A673 (cell line): ENCODE measurements at regions not wholly inside any gene's neighbourhood (a gene's known extent, or its start where the extent isn't known, plus 50 kb on each side); places are given as distances from the start of the nearest gene placed in this dataset.

Experiments used
- BruUV-seq: library from RNA; stranded (reverse); fragments of 400-500 nt; replicated peaks from 2 replicates; lab custom pipeline; 2021; lab: Mats Ljungman, UMichigan
- CTCF ChIA-PET: fragments of 300-600 bp; sonication (Branson Sonifier 250); formaldehyde crosslinking; loops from one replicate; lab custom pipeline; 2022; ENCODE audit warnings: antibody characterized with exemption; lab: Charles Lee
- POLR2A ChIA-PET: fragments of 300-600 bp; sonication (Branson Sonifier 250); formaldehyde crosslinking; loops from one replicate; lab custom pipeline; 2022; ENCODE audit warnings: antibody characterized with exemption; ENCODE audit not compliant: low non-redundant PET; lab: Charles Lee
- DNase-seq: peaks from one replicate; pipeline ENCODE4 v3.0.0-alpha.2; 2015; ENCODE audit warnings: low spot score
- H3K27ac ChIP-seq: fragments of 200-600 bp; sonication (generic); 2 replicates; pipeline ENCODE4 v1.5.1; 2016; ENCODE audit warnings: mixed run types, low read depth, mild to moderate bottlenecking, mixed read lengths, antibody characterized with exemption, low read length; ENCODE audit not compliant: poor library complexity, severe bottlenecking
- H3K27me3 ChIP-seq: fragments of 200-600 bp; sonication (generic); replicated peaks from 2 replicates; pipeline ENCODE4 v1.6.1; 2017; ENCODE audit warnings: mixed run types, low read depth, mild to moderate bottlenecking, mixed read lengths, antibody characterized with exemption, low read length; ENCODE audit not compliant: insufficient read depth, poor library complexity
- H3K36me3 ChIP-seq: fragments of 200-600 bp; sonication (generic); 2 replicates; pipeline ENCODE4 v1.6.1; 2016; ENCODE audit warnings: mixed run types, mild to moderate bottlenecking, mixed read lengths, antibody characterized with exemption, low read length; ENCODE audit not compliant: insufficient read depth, poor library complexity, severe bottlenecking
- H3K4me1 ChIP-seq: fragments of 200-600 bp; sonication (generic); 2 replicates; pipeline ENCODE4 v1.6.1; 2017; ENCODE audit warnings: mixed run types, mild to moderate bottlenecking, mixed read lengths, antibody characterized with exemption, low read length; ENCODE audit not compliant: insufficient read depth, poor library complexity, severe bottlenecking
- H3K4me3 ChIP-seq: fragments of 200-600 bp; sonication (generic); 2 replicates; pipeline ENCODE4 v1.5.1; 2016; ENCODE audit warnings: low read depth, mixed run types, mild to moderate bottlenecking, mixed read lengths, low read length; ENCODE audit not compliant: poor library complexity, severe bottlenecking
- H3K9me3 ChIP-seq: fragments of 200-600 bp; sonication (generic); 2 replicates; pipeline ENCODE4 v1.6.1; 2016; ENCODE audit warnings: mixed run types, low read depth, mild to moderate bottlenecking, mixed read lengths, antibody characterized with exemption, low read length; ENCODE audit not compliant: poor library complexity, severe bottlenecking
- EZH2 ChIP-seq: fragments of 200-600 bp; sonication (generic); IDR thresholded peaks from 2 replicates; pipeline ENCODE4 v1.6.1; 2017; ENCODE audit warnings: borderline replicate concordance, low read depth, mild to moderate bottlenecking, mixed read lengths, antibody characterized with exemption, low read length; ENCODE audit not compliant: poor library complexity, severe bottlenecking
- intact Hi-C: fragments of 100-400 bp; cut with micrococcal nuclease; formaldehyde crosslinking; loops from one replicate; pipeline ENCODE4 v1.10.0; 2022; ENCODE audit not compliant: unreplicated experiment
- TF ChIP-seq, protein P1 (sequence below): fragments of 300-800, 200-600 bp; sonication (generic); conservative IDR thresholded peaks from 2 replicates; pipeline ENCODE4 v1.5.1; 2017; ENCODE audit warnings: low read depth, mild to moderate bottlenecking, antibody characterized with exemption, low read length, moderate library complexity, mixed read lengths

DNA sequence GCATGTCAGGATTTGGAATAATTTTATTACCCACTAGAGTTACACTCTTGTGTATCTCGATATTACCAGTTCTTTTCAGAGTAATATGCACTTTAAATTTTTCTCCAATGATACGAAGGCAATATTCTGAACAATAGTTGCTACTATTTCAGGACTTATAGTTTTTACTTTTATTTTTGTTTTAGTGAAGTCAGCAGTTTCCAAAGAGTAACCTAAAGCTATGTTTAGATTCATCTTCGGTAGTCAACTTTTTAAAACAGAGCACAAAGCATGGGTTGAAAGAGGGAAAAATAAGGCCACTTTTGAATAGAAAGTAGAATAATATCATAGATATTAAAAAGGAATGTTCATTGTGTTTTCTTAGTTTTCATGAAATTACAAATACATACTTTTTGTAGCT lies 532.7 kb downstream of the CPS1 start:
- no peak overlapping the region for H3K4me3 ChIP-seq
- H3K36me3 ChIP-seq, result no peaks in the 10 kb centered on the region
- POLR2A ChIA-PET, result no interaction called here
- intact Hi-C loops, result no loop called here
- no peaks in the 10 kb centered on the region for H3K9me3 ChIP-seq
- no peak for DNase-seq
- no peaks in the 10 kb centered on the region for H3K27me3 ChIP-seq
- peaks cover 7% of the 10 kb centered on the region for H3K4me1 ChIP-seq
- H3K27ac ChIP-seq, result no peak overlapping the region
- BruUV-seq, result no TSS peak
- TF ChIP-seq EZH2, result no peak
- TF ChIP-seq, protein P1, sequence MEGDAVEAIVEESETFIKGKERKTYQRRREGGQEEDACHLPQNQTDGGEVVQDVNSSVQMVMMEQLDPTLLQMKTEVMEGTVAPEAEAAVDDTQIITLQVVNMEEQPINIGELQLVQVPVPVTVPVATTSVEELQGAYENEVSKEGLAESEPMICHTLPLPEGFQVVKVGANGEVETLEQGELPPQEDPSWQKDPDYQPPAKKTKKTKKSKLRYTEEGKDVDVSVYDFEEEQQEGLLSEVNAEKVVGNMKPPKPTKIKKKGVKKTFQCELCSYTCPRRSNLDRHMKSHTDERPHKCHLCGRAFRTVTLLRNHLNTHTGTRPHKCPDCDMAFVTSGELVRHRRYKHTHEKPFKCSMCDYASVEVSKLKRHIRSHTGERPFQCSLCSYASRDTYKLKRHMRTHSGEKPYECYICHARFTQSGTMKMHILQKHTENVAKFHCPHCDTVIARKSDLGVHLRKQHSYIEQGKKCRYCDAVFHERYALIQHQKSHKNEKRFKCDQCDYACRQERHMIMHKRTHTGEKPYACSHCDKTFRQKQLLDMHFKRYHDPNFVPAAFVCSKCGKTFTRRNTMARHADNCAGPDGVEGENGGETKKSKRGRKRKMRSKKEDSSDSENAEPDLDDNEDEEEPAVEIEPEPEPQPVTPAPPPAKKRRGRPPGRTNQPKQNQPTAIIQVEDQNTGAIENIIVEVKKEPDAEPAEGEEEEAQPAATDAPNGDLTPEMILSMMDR, result no peak
- CTCF ChIA-PET, result no interaction called here

DNA sequence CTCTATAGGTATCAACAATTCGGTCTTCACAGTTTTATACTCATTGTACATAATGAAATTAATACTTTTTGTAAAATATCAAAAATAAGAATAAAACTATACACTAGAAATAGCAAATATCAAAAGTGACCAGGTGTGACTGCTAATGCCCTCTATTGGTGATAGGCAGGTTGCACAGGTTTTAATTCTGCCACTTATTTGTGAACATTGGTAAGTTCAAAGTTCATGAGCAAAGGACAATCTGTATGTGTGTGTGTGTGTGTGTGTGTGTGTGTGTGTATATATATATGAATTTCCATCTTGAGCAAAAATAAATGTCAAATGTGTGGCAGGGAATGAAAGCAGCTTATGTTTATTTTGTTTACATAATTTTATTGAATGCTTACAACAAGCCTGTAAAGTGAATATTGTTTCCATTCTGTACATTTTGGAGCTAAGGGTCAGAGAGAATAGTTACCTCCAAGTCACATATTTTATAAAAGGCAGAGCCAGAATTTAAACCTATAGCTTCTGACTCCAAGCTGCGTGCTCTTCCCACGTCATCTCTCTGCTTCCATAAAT lies 537.4 kb downstream of the CPS1 start:
- H3K36me3 ChIP-seq, result no peaks in the 10 kb centered on the region
- TF ChIP-seq, protein P1, result peak; percentile 52
- TF ChIP-seq EZH2, result no peak
- H3K4me3 ChIP-seq, result no peak overlapping the region
- H3K9me3 ChIP-seq, result no peaks in the 10 kb centered on the region
- DNase-seq, result no peak
- intact Hi-C loops, result no loop called here
- ChIA-PET POLR2A (no interaction called here), CTCF (no interaction called here)
- no peak overlapping the region for H3K27ac ChIP-seq
- no TSS peak for BruUV-seq
- H3K27me3 ChIP-seq, result no peaks in the 10 kb centered on the region
- no peaks in the 10 kb centered on the region for H3K4me1 ChIP-seq

DNA sequence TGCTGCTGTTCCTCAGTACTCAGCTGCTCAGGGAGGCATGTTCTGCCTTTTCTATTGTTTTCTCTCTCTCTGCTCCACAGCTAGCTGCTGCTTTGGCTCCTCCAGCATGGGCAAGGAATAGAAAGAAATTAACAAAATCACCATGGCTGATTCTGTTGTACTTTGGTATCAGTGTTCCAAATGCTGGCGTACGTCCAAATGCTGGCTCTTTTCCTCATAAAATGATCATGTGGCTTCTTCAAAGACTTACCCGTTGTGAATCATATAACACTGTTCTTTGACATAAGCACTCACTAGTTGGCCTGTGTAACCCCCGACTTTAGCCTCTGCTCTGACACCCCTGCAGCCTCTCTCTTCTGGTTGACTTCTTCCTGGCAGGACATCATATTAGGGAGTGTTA lies 547.6 kb downstream of the CPS1 start:
- BruUV-seq, result no TSS peak
- CTCF ChIA-PET, result no interaction called here
- DNase-seq, result peak; percentile 25
- intact Hi-C loops, result no loop called here
- TF ChIP-seq, protein P1, result no peak
- no peak for TF ChIP-seq EZH2
- Histone ChIP-seq H3K36me3 (no peaks in the 10 kb centered on the region), H3K4me3 (no peak overlapping the region), H3K4me1 (no peaks in the 10 kb centered on the region), H3K27ac (no peak overlapping the region), H3K9me3 (no peaks in the 10 kb centered on the region), H3K27me3 (no peaks in the 10 kb centered on the region)
- POLR2A ChIA-PET, result no interaction called here
